ENCODE measurements at regions not wholly inside any gene's neighbourhood (a gene's known extent, or its start where the extent isn't known, plus 50 kb on each side); places are given as distances from the start of the nearest gene placed in this dataset.

GRCh38 chr4:164381859-164382258 lies 372.1 kb upstream of the SMIM31 start:
- no peak for DNase-seq (ENCODE audit: low read depth in 2 of 2, low spot score in 1 of 2)

- no peak for DNase-seq (ENCODE audit: low read depth in 2 of 2, low spot score in 1 of 2)
These were observed 370.9 kb upstream of the SMIM31 start for GRCh38 chr4:164383058-164383357.

- no peak for DNase-seq (ENCODE audit: low read depth in 2 of 2, low spot score in 1 of 2)
These were observed 370.3 kb upstream of the SMIM31 start for GRCh38 chr4:164383358-164384220.

- DNase-seq (ENCODE audit: low read depth in 2 of 2, low spot score in 1 of 2), result no peak
These were observed 369.5 kb upstream of the SMIM31 start for GRCh38 chr4:164384416-164384815.

GRCh38 chr4:164396439-164396838 lies 357.5 kb upstream of the SMIM31 start:
- DNase-seq (ENCODE audit: low read depth in 2 of 2, low spot score in 1 of 2), result no peak

- DNase-seq (ENCODE audit: low read depth in 2 of 2, low spot score in 1 of 2), result no peak
These were observed 351.4 kb upstream of the SMIM31 start for GRCh38 chr4:164402554-164402953.

GRCh38 chr4:164405774-164406173 lies 348.2 kb upstream of the SMIM31 start:
- no peak for DNase-seq (ENCODE audit: low read depth in 2 of 2, low spot score in 1 of 2)

- no peak for DNase-seq (ENCODE audit: low read depth in 2 of 2, low spot score in 1 of 2)
These were observed 345.1 kb upstream of the SMIM31 start for GRCh38 chr4:164408831-164409230.

GRCh38 chr4:164410401-164410800 lies 343.5 kb upstream of the SMIM31 start:
- DNase-seq (ENCODE audit: low read depth in 2 of 2, low spot score in 1 of 2), result no peak

- DNase-seq (ENCODE audit: low read depth in 2 of 2, low spot score in 1 of 2), result no peak
These were observed 341.7 kb upstream of the SMIM31 start for GRCh38 chr4:164412246-164412645.

GRCh38 chr4:164413743-164414142 lies 340.2 kb upstream of the SMIM31 start:
- no peak for DNase-seq (ENCODE audit: low read depth in 2 of 2, low spot score in 1 of 2)

GRCh38 chr4:164423819-164424218 lies 330.1 kb upstream of the SMIM31 start:
- DNase-seq (ENCODE audit: low read depth in 2 of 2, low spot score in 1 of 2), result no peak

- DNase-seq (ENCODE audit: low read depth in 2 of 2, low spot score in 1 of 2), result no peak
These were observed 329.1 kb upstream of the SMIM31 start for GRCh38 chr4:164424846-164425245.

- DNase-seq (ENCODE audit: low read depth in 2 of 2, low spot score in 1 of 2), result no peak
These were observed 325.4 kb upstream of the SMIM31 start for GRCh38 chr4:164428561-164428960.

- DNase-seq (ENCODE audit: low read depth in 2 of 2, low spot score in 1 of 2), result no peak
These were observed 315.6 kb upstream of the SMIM31 start for GRCh38 chr4:164438321-164438720.

- no peak for DNase-seq (ENCODE audit: low read depth in 2 of 2, low spot score in 1 of 2)
These were observed 314.9 kb upstream of the SMIM31 start for GRCh38 chr4:164439037-164439436.

GRCh38 chr4:164440199-164440598 lies 313.7 kb upstream of the SMIM31 start:
- DNase-seq (ENCODE audit: low read depth in 2 of 2, low spot score in 1 of 2), result no peak

- DNase-seq (ENCODE audit: low read depth in 2 of 2, low spot score in 1 of 2), result no peak
These were observed 312.8 kb upstream of the SMIM31 start for GRCh38 chr4:164441109-164441508.

- DNase-seq (ENCODE audit: low read depth in 2 of 2, low spot score in 1 of 2), result no peak
These were observed 311.8 kb upstream of the SMIM31 start for GRCh38 chr4:164442180-164442579.

- DNase-seq (ENCODE audit: low read depth in 2 of 2, low spot score in 1 of 2), result no peak
These were observed 307.4 kb upstream of the SMIM31 start for GRCh38 chr4:164446516-164446915.

GRCh38 chr4:164461901-164462300 lies 292.0 kb upstream of the SMIM31 start:
- no peak for DNase-seq (ENCODE audit: low read depth in 2 of 2, low spot score in 1 of 2)

- DNase-seq (ENCODE audit: low read depth in 2 of 2, low spot score in 1 of 2), result no peak
These were observed 291.5 kb upstream of the SMIM31 start for GRCh38 chr4:164462471-164462870.

GRCh38 chr4:164464313-164464712 lies 289.6 kb upstream of the SMIM31 start:
- no peak for DNase-seq (ENCODE audit: low read depth in 2 of 2, low spot score in 1 of 2)
